DMS153 treated with DMSO at 0.1 percent for 48 hours (cell line): ENCODE measurements at regions not wholly inside any gene's neighbourhood (a gene's known extent, or its start where the extent isn't known, plus 50 kb on each side); places are given as distances from the start of the nearest gene placed in this dataset.

Experiments
- DNase-seq: peaks from one replicate; lab custom pipeline; 2025; ENCODE audit not compliant: unreplicated experiment; lab: John Stamatoyannopoulos, UW

GRCh38 chr6:87860902-87861301, 158.9 kb upstream of the AKIRIN2 start:
- no peak for DNase-seq

GRCh38 chr6:87858440-87858839, 156.4 kb upstream of the AKIRIN2 start:
- no peak for DNase-seq

GRCh38 chr6:87851674-87852299, 149.8 kb upstream of the AKIRIN2 start:
- DNase-seq = no peak

GRCh38 chr6:87848616-87849015, 146.6 kb upstream of the AKIRIN2 start:
- no peak for DNase-seq

- DNase-seq = no peak
Observed at GRCh38 chr6:87847830-87848210, 145.8 kb upstream of the AKIRIN2 start.

- no peak for DNase-seq
Observed at GRCh38 chr6:87847135-87847829, 145.2 kb upstream of the AKIRIN2 start.

GRCh38 chr6:87846434-87846833, 144.4 kb upstream of the AKIRIN2 start:
- DNase-seq = no peak

GRCh38 chr6:87840324-87840723, 138.3 kb upstream of the AKIRIN2 start:
- no peak for DNase-seq

- no peak for DNase-seq
Observed at GRCh38 chr6:87837876-87838275, 135.8 kb upstream of the AKIRIN2 start.

GRCh38 chr6:87837444-87837843, 135.4 kb upstream of the AKIRIN2 start:
- no peak for DNase-seq

- DNase-seq = peak; percentile 31
Observed at GRCh38 chr6:87832025-87832825, 130.2 kb upstream of the AKIRIN2 start.

- DNase-seq = no peak
Observed at GRCh38 chr6:87830907-87831306, 128.9 kb upstream of the AKIRIN2 start.

GRCh38 chr6:87829622-87830121, 127.6 kb upstream of the AKIRIN2 start:
- no peak for DNase-seq

GRCh38 chr6:87828044-87828443, 126.0 kb upstream of the AKIRIN2 start:
- no peak for DNase-seq

GRCh38 chr6:87827346-87827745, 125.3 kb upstream of the AKIRIN2 start:
- no peak for DNase-seq

- DNase-seq = no peak
Observed at GRCh38 chr6:87826424-87826823, 124.4 kb upstream of the AKIRIN2 start.

GRCh38 chr6:87825821-87826221, 123.8 kb upstream of the AKIRIN2 start:
- DNase-seq = no peak

GRCh38 chr6:87824958-87825491, 123.0 kb upstream of the AKIRIN2 start:
- no peak for DNase-seq

GRCh38 chr6:87822011-87822410, 120.0 kb upstream of the AKIRIN2 start:
- DNase-seq = no peak

- no peak for DNase-seq
Observed at GRCh38 chr6:87820343-87820984, 118.4 kb upstream of the AKIRIN2 start.

GRCh38 chr6:87817183-87817582, 115.2 kb upstream of the AKIRIN2 start:
- no peak for DNase-seq
